Testis (tissue), 2 donors: ENCODE measurements at regions not wholly inside any gene's neighbourhood (a gene's known extent, or its start where the extent isn't known, plus 50 kb on each side); places are given as distances from the start of the nearest gene placed in this dataset.

Experiments used
- POLR2A ChIP-seq: fragments of 450-650 bp; IDR thresholded peaks from one replicate; pipeline ENCODE4 v1.6.1; 2017; ENCODE audit warnings: antibody characterized with exemption, mild to moderate bottlenecking, moderate library complexity
- TF ChIP-seq, protein P1 (sequence below), 3 experiments: fragments of 450-650 bp in 2 of 3; fragments of 200-600 bp in 1 of 3; sonication (generic) in 1 of 3; IDR thresholded peaks; one replicate each; pipeline ENCODE4 v1.5.1; 2016 to 2019; ENCODE audit warnings: antibody characterized with exemption in 3 of 3, mild to moderate bottlenecking in 2 of 3, moderate library complexity in 1 of 3

DNA sequence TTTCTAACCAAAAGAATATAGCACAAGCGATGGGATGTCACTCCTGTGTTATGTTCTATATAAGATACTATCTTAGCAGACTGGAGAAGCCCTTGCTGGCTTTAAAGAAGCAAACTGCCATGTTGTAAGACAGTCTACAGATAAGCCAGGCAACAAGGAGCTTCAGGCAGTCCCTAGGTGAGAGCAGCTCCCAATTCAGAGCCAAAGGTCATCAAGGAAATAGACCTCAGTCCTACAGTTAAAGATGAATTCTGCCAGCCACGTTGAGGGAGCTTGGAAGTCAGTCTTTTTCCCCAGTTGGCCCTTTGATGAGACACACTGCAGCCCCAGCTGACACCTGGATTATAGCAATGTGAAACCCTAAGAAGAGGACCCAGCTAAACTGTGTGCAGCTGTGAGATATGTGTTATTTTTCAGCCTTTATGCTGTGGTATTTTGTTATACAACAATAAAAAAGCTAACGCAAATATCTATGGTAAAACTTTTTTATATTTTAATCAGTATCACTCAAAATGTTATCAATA is 102.5 kb upstream of the AKAP13 start:
- TF ChIP-seq, protein P1, sequence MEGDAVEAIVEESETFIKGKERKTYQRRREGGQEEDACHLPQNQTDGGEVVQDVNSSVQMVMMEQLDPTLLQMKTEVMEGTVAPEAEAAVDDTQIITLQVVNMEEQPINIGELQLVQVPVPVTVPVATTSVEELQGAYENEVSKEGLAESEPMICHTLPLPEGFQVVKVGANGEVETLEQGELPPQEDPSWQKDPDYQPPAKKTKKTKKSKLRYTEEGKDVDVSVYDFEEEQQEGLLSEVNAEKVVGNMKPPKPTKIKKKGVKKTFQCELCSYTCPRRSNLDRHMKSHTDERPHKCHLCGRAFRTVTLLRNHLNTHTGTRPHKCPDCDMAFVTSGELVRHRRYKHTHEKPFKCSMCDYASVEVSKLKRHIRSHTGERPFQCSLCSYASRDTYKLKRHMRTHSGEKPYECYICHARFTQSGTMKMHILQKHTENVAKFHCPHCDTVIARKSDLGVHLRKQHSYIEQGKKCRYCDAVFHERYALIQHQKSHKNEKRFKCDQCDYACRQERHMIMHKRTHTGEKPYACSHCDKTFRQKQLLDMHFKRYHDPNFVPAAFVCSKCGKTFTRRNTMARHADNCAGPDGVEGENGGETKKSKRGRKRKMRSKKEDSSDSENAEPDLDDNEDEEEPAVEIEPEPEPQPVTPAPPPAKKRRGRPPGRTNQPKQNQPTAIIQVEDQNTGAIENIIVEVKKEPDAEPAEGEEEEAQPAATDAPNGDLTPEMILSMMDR (IDR thresholded peaks at IDR 0.05): no peak
- no peak for TF ChIP-seq POLR2A
